ENCODE measurements at regions not wholly inside any gene's neighbourhood (a gene's known extent, or its start where the extent isn't known, plus 50 kb on each side); places are given as distances from the start of the nearest gene placed in this dataset.

DNA sequence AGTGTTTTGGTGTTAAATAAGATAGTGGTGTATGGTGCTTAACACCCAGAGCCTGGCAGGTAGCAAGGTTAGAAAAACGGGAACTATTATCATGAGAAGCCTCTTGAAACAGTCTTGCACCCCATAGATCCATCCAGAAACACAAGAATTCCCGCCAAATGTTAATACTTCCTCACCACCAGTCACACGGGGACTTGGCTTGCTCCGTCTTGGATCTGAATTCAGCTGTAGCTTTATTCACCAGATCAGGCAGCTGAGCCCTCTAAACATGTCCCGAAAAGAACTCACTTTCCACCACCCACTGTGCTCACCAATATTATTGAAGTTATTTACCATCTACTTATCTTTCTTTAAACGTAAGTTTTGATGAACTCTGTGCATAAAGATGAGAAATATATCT is 101.6 kb upstream of the PTPN3 start:
- Histone ChIP-seq H3K27me3 (no peaks in the 10 kb centered on the region), H3K9me3 (peaks cover 5 to 6% of the 10 kb centered on the region in 2 donors), H3K4me3 (no peak overlapping the region), H3K4me1 (no peaks in the 10 kb centered on the region), H3K27ac (no peak overlapping the region), H3K36me3 (no peaks in the 10 kb centered on the region)
- intact Hi-C loops (cut with DNase I; ENCODE audit: low total_unique reads) = no loop called here
- DNase-seq (ENCODE audit: low spot score in 2 of 2) = no peak
- TF ChIP-seq POLR2A (IDR thresholded peaks at IDR 0.05) = no peak
- TF ChIP-seq, protein P1, sequence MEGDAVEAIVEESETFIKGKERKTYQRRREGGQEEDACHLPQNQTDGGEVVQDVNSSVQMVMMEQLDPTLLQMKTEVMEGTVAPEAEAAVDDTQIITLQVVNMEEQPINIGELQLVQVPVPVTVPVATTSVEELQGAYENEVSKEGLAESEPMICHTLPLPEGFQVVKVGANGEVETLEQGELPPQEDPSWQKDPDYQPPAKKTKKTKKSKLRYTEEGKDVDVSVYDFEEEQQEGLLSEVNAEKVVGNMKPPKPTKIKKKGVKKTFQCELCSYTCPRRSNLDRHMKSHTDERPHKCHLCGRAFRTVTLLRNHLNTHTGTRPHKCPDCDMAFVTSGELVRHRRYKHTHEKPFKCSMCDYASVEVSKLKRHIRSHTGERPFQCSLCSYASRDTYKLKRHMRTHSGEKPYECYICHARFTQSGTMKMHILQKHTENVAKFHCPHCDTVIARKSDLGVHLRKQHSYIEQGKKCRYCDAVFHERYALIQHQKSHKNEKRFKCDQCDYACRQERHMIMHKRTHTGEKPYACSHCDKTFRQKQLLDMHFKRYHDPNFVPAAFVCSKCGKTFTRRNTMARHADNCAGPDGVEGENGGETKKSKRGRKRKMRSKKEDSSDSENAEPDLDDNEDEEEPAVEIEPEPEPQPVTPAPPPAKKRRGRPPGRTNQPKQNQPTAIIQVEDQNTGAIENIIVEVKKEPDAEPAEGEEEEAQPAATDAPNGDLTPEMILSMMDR (IDR thresholded peaks at IDR 0.05) = no peak

DNA sequence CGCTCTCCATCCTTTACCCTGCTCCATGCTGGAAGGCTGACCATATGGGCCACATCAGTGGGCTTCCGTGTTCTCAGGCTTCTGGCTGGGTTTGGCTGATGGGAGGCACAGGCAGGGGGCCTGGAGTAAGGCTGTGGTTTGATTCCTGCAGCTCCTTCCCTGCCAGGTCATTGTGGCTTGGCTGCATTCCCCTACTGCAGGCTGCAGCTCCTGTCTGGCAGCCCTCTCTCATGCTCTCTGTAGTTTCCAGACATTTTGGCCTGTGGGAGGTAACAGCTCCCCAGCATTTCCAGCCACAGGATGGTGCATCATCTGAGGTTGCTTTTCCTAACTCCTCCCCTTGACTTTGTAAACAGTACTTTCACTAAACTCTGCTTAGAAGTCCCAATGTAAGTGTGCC is 102.0 kb upstream of the PTPN3 start:
- H3K27me3 ChIP-seq = no peaks in the 10 kb centered on the region
- intact Hi-C loops (cut with DNase I; ENCODE audit: low total_unique reads) = no loop called here
- no peak for DNase-seq (ENCODE audit: low spot score in 2 of 2)
- H3K4me3 ChIP-seq = no peak overlapping the region
- H3K27ac ChIP-seq = no peak overlapping the region
- peaks cover 5 to 6% of the 10 kb centered on the region in 2 donors for H3K9me3 ChIP-seq
- H3K36me3 ChIP-seq = no peaks in the 10 kb centered on the region
- TF ChIP-seq POLR2A (IDR thresholded peaks at IDR 0.05) = no peak
- TF ChIP-seq, protein P1 (IDR thresholded peaks at IDR 0.05) = no peak
- no peak for TF ChIP-seq POLR2AphosphoS5 (IDR thresholded peaks at IDR 0.05)
- no peaks in the 10 kb centered on the region for H3K4me1 ChIP-seq

DNA sequence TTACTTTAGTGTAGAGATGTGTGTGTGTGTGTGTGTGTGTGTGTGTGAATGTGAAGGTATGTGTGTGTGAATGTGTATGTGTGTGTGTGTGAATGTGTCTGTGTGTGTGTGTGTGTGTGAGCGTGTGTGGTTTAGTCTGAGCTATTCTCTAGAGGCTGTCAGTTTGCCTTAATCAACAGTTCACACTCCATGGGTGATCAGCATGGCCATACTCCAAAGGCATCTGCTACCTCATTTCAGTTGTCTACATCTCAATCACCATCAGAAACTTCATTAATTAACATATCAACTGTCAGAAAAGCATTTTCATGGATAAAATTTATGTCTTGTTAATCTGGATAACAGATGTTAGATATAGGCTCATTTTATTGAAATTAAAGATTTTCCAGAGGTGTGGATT is 103.1 kb upstream of the PTPN3 start:
- TF ChIP-seq POLR2A (IDR thresholded peaks at IDR 0.05) = no peak
- TF ChIP-seq, protein P1 (IDR thresholded peaks at IDR 0.05) = no peak
- no peak for TF ChIP-seq POLR2AphosphoS5 (IDR thresholded peaks at IDR 0.05)
- DNase-seq (ENCODE audit: low spot score in 2 of 2) = no peak
- Histone ChIP-seq H3K27me3 (no peaks in the 10 kb centered on the region), H3K27ac (no peak overlapping the region), H3K36me3 (no peaks in the 10 kb centered on the region), H3K4me3 (no peak overlapping the region), H3K9me3 (peaks cover 5 to 6% of the 10 kb centered on the region in 2 donors), H3K4me1 (no peaks in the 10 kb centered on the region)
- intact Hi-C loops (cut with DNase I; ENCODE audit: low total_unique reads) = no loop called here

DNA sequence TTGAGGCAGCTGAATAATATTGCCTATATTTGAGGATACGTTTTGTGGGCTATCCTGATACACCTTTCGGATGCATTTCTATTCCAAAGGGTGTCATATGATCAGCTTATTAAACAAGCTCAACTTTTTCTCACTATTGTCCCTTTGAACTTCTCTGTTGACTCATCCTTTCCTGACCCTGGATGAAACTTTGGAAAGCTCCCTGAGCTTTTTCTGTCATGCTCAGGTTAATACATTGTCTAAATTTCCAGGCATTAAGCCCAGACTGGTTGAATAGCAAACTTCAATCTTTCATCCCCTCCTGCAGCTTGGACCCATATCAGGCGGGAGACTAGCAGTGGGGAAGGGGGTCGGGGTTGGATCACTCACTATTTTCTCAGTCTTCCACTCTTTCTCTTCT is 104.9 kb upstream of the PTPN3 start:
- TF ChIP-seq, protein P1 (IDR thresholded peaks at IDR 0.05) = no peak
- no peak for TF ChIP-seq POLR2A (IDR thresholded peaks at IDR 0.05)
- TF ChIP-seq POLR2AphosphoS5 (IDR thresholded peaks at IDR 0.05) = no peak
- H3K9me3 ChIP-seq = peaks cover 5 to 6% of the 10 kb centered on the region in 2 donors
- H3K36me3 ChIP-seq = no peaks in the 10 kb centered on the region
- H3K27me3 ChIP-seq = no peaks in the 10 kb centered on the region
- no peaks in the 10 kb centered on the region for H3K4me1 ChIP-seq
- H3K27ac ChIP-seq = no peak overlapping the region
- DNase-seq (ENCODE audit: low spot score in 2 of 2) = no peak
- intact Hi-C loops (cut with DNase I; ENCODE audit: low total_unique reads) = no loop called here
- H3K4me3 ChIP-seq = no peak overlapping the region

DNA sequence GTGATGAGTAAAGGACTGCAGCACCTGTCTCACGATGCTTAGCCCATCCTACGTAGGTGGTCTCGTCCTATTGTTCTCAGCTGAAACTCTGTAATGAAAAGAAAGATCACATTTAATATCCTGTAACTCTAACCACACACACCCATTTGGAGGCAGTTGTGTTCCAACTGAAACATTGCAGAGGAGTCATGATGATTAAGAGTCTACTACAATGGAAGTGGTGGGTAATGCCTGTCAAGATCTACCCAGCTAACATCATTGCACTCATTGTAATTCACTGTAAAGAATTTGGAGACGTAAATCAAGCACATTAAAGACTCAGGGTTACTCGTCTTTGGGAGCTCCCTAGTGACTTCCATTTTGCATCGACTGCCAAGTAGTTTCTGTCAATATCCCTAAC is 106.0 kb upstream of the PTPN3 start:
- H3K4me3 ChIP-seq = no peak overlapping the region
- TF ChIP-seq POLR2A (IDR thresholded peaks at IDR 0.05) (no peak), POLR2AphosphoS5 (IDR thresholded peaks at IDR 0.05) (no peak)
- TF ChIP-seq, protein P1 (IDR thresholded peaks at IDR 0.05) = no peak
- DNase-seq (ENCODE audit: low spot score in 2 of 2) = no peak
- H3K36me3 ChIP-seq = no peaks in the 10 kb centered on the region
- peaks cover 5 to 6% of the 10 kb centered on the region in 2 donors for H3K9me3 ChIP-seq
- H3K27me3 ChIP-seq = no peaks in the 10 kb centered on the region
- H3K4me1 ChIP-seq = no peaks in the 10 kb centered on the region
- intact Hi-C loops (cut with DNase I; ENCODE audit: low total_unique reads) = no loop called here
- no peak overlapping the region for H3K27ac ChIP-seq
